ENCODE measurements at regions not wholly inside any gene's neighbourhood (a gene's known extent, or its start where the extent isn't known, plus 50 kb on each side); places are given as distances from the start of the nearest gene placed in this dataset.

DNA sequence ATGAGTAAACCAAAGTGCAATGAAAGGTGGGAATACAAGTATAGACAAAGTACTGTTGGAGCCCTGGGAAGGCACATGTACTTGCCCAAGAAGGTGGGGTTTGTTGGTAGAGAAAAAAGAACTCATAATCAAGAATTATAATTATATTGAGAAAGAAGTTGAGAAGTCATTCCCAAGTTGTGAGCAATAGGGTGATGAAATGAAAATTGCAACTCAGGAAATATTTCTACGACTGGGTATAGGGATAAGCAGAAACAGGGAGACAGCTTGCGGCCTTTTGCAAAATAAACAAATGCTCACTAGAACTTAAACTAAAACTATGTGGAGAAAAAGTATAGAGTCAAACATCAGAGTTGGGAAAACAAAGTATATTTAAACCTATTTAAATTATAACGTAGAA is 250.7 kb upstream of the FAM83B start:
- Histone ChIP-seq H3K9ac (ENCODE audit: insufficient read depth in 1 of 2, low read depth in 2 of 2, low read length in 2 of 2) (no peak overlapping the region), H3K79me2 (ENCODE audit: control insufficient read depth, insufficient read depth, low read length) (no peaks in the 10 kb centered on the region), H3K36me3 (ENCODE audit: control insufficient read depth, insufficient read depth, low read length) (no peaks in the 10 kb centered on the region), H3K9me3 (replicated peaks; ENCODE audit: control insufficient read depth, insufficient read depth, low read depth, low read length) (no peaks in the 10 kb centered on the region), H4K20me1 (replicated peaks; ENCODE audit: control insufficient read depth, insufficient read depth, low read length) (no peaks in the 10 kb centered on the region), H3K4me3 (no peak overlapping the region), H3K27me3 (ENCODE audit: control insufficient read depth in 2 of 2, insufficient read depth in 2 of 2, low read length in 2 of 2) (no peaks in the 10 kb centered on the region), H3K4me2 (ENCODE audit: insufficient read depth, low read length) (no peak overlapping the region), H3K9me1 (ENCODE audit: control insufficient read depth, insufficient read depth, low read length) (no peaks in the 10 kb centered on the region), H2AFZ (ENCODE audit: low read depth, low read length) (no peak overlapping the region), H3K4me1 (replicated peaks in 1 of 2; ENCODE audit: control insufficient read depth in 2 of 2, insufficient read depth in 2 of 2, low read length in 2 of 2) (no peaks in the 10 kb centered on the region), H3K27ac (ENCODE audit: extremely low read depth, low read depth, low read length) (no peak overlapping the region)
- 3% methylated on average over 3 of the region's 3 CpGs for WGBS (ENCODE audit: insufficient coverage, low coverage, missing lambda C conversion rate)
- TF ChIP-seq PHF20 (IDR thresholded peaks at IDR 0.05; ENCODE audit: partially characterized antibody) = no peak
- no peak for TF ChIP-seq HMGN3 (IDR thresholded peaks at IDR 0.05; ENCODE audit: borderline replicate concordance, extremely low read depth, insufficient read length, low read depth, low read length)
- no peak for TF ChIP-seq SPI1 (IDR thresholded peaks at IDR 0.05; ENCODE audit: borderline replicate concordance, low read depth, low read length)
- TF ChIP-seq, protein P1, sequence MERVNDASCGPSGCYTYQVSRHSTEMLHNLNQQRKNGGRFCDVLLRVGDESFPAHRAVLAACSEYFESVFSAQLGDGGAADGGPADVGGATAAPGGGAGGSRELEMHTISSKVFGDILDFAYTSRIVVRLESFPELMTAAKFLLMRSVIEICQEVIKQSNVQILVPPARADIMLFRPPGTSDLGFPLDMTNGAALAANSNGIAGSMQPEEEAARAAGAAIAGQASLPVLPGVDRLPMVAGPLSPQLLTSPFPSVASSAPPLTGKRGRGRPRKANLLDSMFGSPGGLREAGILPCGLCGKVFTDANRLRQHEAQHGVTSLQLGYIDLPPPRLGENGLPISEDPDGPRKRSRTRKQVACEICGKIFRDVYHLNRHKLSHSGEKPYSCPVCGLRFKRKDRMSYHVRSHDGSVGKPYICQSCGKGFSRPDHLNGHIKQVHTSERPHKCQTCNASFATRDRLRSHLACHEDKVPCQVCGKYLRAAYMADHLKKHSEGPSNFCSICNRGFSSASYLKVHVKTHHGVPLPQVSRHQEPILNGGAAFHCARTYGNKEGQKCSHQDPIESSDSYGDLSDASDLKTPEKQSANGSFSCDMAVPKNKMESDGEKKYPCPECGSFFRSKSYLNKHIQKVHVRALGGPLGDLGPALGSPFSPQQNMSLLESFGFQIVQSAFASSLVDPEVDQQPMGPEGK (CRISPR knock-in tag; IDR thresholded peaks at IDR 0.05; ENCODE audit: borderline replicate concordance) = no peak
- no peak for TF ChIP-seq ZNF133 (CRISPR knock-in tag; IDR thresholded peaks at IDR 0.05)
- TF ChIP-seq BCOR (IDR thresholded peaks at IDR 0.05) = no peak
- TF ChIP-seq, protein P2, sequence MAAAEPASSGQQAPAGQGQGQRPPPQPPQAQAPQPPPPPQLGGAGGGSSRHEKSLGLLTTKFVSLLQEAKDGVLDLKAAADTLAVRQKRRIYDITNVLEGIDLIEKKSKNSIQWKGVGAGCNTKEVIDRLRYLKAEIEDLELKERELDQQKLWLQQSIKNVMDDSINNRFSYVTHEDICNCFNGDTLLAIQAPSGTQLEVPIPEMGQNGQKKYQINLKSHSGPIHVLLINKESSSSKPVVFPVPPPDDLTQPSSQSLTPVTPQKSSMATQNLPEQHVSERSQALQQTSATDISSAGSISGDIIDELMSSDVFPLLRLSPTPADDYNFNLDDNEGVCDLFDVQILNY (CRISPR knock-in tag; IDR thresholded peaks at IDR 0.05) = no peak
- no peak for TF ChIP-seq EZH2 (IDR thresholded peaks at IDR 0.05; ENCODE audit: borderline replicate concordance, low read depth, low read length)
- TF ChIP-seq ZBTB17 (CRISPR knock-in tag; IDR thresholded peaks at IDR 0.05) = no peak
- TF ChIP-seq, protein P3, sequence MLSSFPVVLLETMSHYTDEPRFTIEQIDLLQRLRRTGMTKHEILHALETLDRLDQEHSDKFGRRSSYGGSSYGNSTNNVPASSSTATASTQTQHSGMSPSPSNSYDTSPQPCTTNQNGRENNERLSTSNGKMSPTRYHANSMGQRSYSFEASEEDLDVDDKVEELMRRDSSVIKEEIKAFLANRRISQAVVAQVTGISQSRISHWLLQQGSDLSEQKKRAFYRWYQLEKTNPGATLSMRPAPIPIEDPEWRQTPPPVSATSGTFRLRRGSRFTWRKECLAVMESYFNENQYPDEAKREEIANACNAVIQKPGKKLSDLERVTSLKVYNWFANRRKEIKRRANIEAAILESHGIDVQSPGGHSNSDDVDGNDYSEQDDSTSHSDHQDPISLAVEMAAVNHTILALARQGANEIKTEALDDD (IDR thresholded peaks at IDR 0.05) = no peak
- no peak for TF ChIP-seq ZNF584 (CRISPR knock-in tag; IDR thresholded peaks at IDR 0.05; ENCODE audit: low read depth)
- no peak for TF ChIP-seq SREBF1 (IDR thresholded peaks at IDR 0.05; ENCODE audit: borderline replicate concordance, low read depth, low read length)
- no peak for TF ChIP-seq SP2 (IDR thresholded peaks at IDR 0.05; ENCODE audit: extremely low read depth, low read depth, low read length, poor library complexity, severe bottlenecking)
- no peak for TF ChIP-seq TBL1XR1 (IDR thresholded peaks at IDR 0.05; ENCODE audit: low read length in 2 of 2)
- TF ChIP-seq, protein P4, sequence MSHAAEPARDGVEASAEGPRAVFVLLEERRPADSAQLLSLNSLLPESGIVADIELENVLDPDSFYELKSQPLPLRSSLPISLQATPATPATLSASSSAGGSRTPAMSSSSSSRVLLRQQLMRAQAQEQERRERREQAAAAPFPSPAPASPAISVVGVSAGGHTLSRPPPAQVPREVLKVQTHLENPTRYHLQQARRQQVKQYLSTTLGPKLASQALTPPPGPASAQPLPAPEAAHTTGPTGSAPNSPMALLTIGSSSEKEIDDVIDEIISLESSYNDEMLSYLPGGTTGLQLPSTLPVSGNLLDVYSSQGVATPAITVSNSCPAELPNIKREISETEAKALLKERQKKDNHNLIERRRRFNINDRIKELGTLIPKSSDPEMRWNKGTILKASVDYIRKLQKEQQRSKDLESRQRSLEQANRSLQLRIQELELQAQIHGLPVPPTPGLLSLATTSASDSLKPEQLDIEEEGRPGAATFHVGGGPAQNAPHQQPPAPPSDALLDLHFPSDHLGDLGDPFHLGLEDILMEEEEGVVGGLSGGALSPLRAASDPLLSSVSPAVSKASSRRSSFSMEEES (CRISPR knock-in tag; IDR thresholded peaks at IDR 0.05) = no peak
- no peak for TF ChIP-seq BRCA1 (IDR thresholded peaks at IDR 0.05)
- no peak for TF ChIP-seq BRCA1 (CRISPR knock-in tag; IDR thresholded peaks at IDR 0.05)
- TF ChIP-seq CBX2 (IDR thresholded peaks at IDR 0.05; ENCODE audit: insufficient read depth, low read length, poor library complexity, severe bottlenecking) = no peak
- no peak for TF ChIP-seq TEAD1 (CRISPR knock-in tag; IDR thresholded peaks at IDR 0.05)
- TF ChIP-seq EP400 (IDR thresholded peaks at IDR 0.05) = no peak
- no peak for TF ChIP-seq SUPT5H (IDR thresholded peaks at IDR 0.05)
- ATAC-seq = no peak
- no peak for FAIRE-seq
- ChIA-PET POLR2A (no interaction called here), CTCF (ENCODE audit: low intra/inter-chr PET ratio) (no interaction called here)
- in situ Hi-C loops (cut with MboI) = no loop called here
- intact Hi-C loops (cut with micrococcal nuclease) = no loop called here
- no peak for DNase-seq (ENCODE audit: extremely low read depth in 1 of 4, low spot score in 3 of 4)
- no TSS peak for BruUV-seq (replicated peaks)
